ENCODE measurements at regions not wholly inside any gene's neighbourhood (a gene's known extent, or its start where the extent isn't known, plus 50 kb on each side); places are given as distances from the start of the nearest gene placed in this dataset.

- H3K36me3 ChIP-seq (ENCODE audit: control insufficient read depth in 4 of 4, insufficient read depth in 4 of 4, low read length in 3 of 4): no peaks in the 10 kb centered on the region
- peaks cover 0 to 13% (median 0%) of the 10 kb centered on the region in 5 experiments for H3K9me3 ChIP-seq (ENCODE audit: control extremely low read depth in 1 of 5, control insufficient read depth in 4 of 5, insufficient read depth in 2 of 5, low read depth in 1 of 5, low read length in 4 of 5)
- H3K27me3 ChIP-seq (replicated peaks in 2 of 5; ENCODE audit: control insufficient read depth in 4 of 5, insufficient read depth in 5 of 5, low read length in 4 of 5): peaks cover 0 to 3% (median 0%) of the 10 kb centered on the region in 5 experiments
- CTCF ChIA-PET: no interaction called here
- H3K4me1 ChIP-seq (ENCODE audit: control extremely low read depth in 1 of 4, control insufficient read depth in 4 of 4, insufficient read depth in 4 of 4, low read length in 3 of 4): no peaks in the 10 kb centered on the region
- H3K27ac ChIP-seq (ENCODE audit: insufficient read depth in 1 of 2, low read depth in 1 of 2, low read length in 2 of 2, poor library complexity in 1 of 2, severe bottlenecking in 2 of 2): no peak overlapping the region
- POLR2A ChIA-PET: no interaction called here
- no peak for DNase-seq
- no peak overlapping the region for H3K4me3 ChIP-seq (ENCODE audit: control insufficient read depth in 1 of 7, extremely low read depth in 1 of 7, insufficient read depth in 4 of 7, low read depth in 2 of 7, low read length in 6 of 7)
- 100% methylated on average over 1 of the region's 1 CpG for WGBS (ENCODE audit: insufficient coverage)
Measured at GRCh38 chr20:60901831-60902230, 350.2 kb upstream of the CDH4 start.

- H3K36me3 ChIP-seq (ENCODE audit: control insufficient read depth in 4 of 4, insufficient read depth in 4 of 4, low read length in 3 of 4): no peaks in the 10 kb centered on the region
- POLR2A ChIA-PET: no interaction called here
- H3K9me3 ChIP-seq (ENCODE audit: control extremely low read depth in 1 of 5, control insufficient read depth in 4 of 5, insufficient read depth in 2 of 5, low read depth in 1 of 5, low read length in 4 of 5): peaks cover 0 to 13% (median 0%) of the 10 kb centered on the region in 5 experiments
- H3K4me3 ChIP-seq (ENCODE audit: control insufficient read depth in 1 of 7, extremely low read depth in 1 of 7, insufficient read depth in 4 of 7, low read depth in 2 of 7, low read length in 6 of 7): no peak overlapping the region
- H3K4me1 ChIP-seq (ENCODE audit: control extremely low read depth in 1 of 4, control insufficient read depth in 4 of 4, insufficient read depth in 4 of 4, low read length in 3 of 4): no peaks in the 10 kb centered on the region
- no peak overlapping the region for H3K27ac ChIP-seq (ENCODE audit: insufficient read depth in 1 of 2, low read depth in 1 of 2, low read length in 2 of 2, poor library complexity in 1 of 2, severe bottlenecking in 2 of 2)
- CTCF ChIA-PET: no interaction called here
- no peak for DNase-seq
- peaks cover 0 to 3% (median 0%) of the 10 kb centered on the region in 5 experiments for H3K27me3 ChIP-seq (replicated peaks in 2 of 5; ENCODE audit: control insufficient read depth in 4 of 5, insufficient read depth in 5 of 5, low read length in 4 of 5)
- 93% methylated on average over 9 of the region's 13 CpGs for WGBS (ENCODE audit: insufficient coverage)
Measured at GRCh38 chr20:60903325-60903971, 348.6 kb upstream of the CDH4 start.

DNA sequence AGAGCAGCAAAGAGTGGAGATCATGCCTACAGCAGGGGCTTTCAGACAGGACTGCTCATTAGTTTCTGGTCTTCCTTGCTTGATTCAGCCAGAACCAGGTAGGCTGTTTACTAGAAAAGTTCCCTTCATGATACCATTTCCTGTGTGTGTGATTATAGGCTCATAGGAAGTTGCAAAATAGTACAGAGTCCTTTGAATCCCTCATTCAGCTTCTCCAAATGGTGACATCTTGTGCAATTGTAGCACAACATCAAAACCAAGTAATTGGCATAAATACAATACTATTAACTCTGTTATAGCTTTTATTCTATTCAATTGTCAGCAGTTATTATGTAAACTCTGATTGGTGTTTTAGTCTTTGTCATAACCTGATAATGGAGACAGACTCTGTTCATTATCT, 347.3 kb upstream of the CDH4 start:
- Histone ChIP-seq H3K9me3 (ENCODE audit: control extremely low read depth in 1 of 5, control insufficient read depth in 4 of 5, insufficient read depth in 2 of 5, low read depth in 1 of 5, low read length in 4 of 5) (peaks cover 0 to 13% (median 0%) of the 10 kb centered on the region in 5 experiments), H3K4me3 (ENCODE audit: control insufficient read depth in 1 of 7, extremely low read depth in 1 of 7, insufficient read depth in 4 of 7, low read depth in 2 of 7, low read length in 6 of 7) (no peak overlapping the region), H3K36me3 (ENCODE audit: control insufficient read depth in 4 of 4, insufficient read depth in 4 of 4, low read length in 3 of 4) (no peaks in the 10 kb centered on the region), H3K27me3 (replicated peaks in 2 of 5; ENCODE audit: control insufficient read depth in 4 of 5, insufficient read depth in 5 of 5, low read length in 4 of 5) (peaks cover 0 to 3% (median 0%) of the 10 kb centered on the region in 5 experiments), H3K4me1 (ENCODE audit: control extremely low read depth in 1 of 4, control insufficient read depth in 4 of 4, insufficient read depth in 4 of 4, low read length in 3 of 4) (no peaks in the 10 kb centered on the region), H3K27ac (ENCODE audit: insufficient read depth in 1 of 2, low read depth in 1 of 2, low read length in 2 of 2, poor library complexity in 1 of 2, severe bottlenecking in 2 of 2) (no peak overlapping the region)
- POLR2A ChIA-PET: no interaction called here
- DNase-seq: no peak
- CTCF ChIA-PET: no interaction called here

GRCh38 chr20:60905919-60906318, 346.1 kb upstream of the CDH4 start:
- peaks cover 0 to 3% (median 0%) of the 10 kb centered on the region in 5 experiments for H3K27me3 ChIP-seq (replicated peaks in 2 of 5; ENCODE audit: control insufficient read depth in 4 of 5, insufficient read depth in 5 of 5, low read length in 4 of 5)
- H3K4me1 ChIP-seq (ENCODE audit: control extremely low read depth in 1 of 4, control insufficient read depth in 4 of 4, insufficient read depth in 4 of 4, low read length in 3 of 4): no peaks in the 10 kb centered on the region
- CTCF ChIA-PET: no interaction called here
- POLR2A ChIA-PET: no interaction called here
- DNase-seq: no peak
- H3K27ac ChIP-seq (ENCODE audit: insufficient read depth in 1 of 2, low read depth in 1 of 2, low read length in 2 of 2, poor library complexity in 1 of 2, severe bottlenecking in 2 of 2): no peak overlapping the region
- peaks cover 0 to 13% (median 0%) of the 10 kb centered on the region in 5 experiments for H3K9me3 ChIP-seq (ENCODE audit: control extremely low read depth in 1 of 5, control insufficient read depth in 4 of 5, insufficient read depth in 2 of 5, low read depth in 1 of 5, low read length in 4 of 5)
- no CpG with 5 or more reads among the region's 2 CpGs for WGBS (ENCODE audit: insufficient coverage)
- H3K36me3 ChIP-seq (ENCODE audit: control insufficient read depth in 4 of 4, insufficient read depth in 4 of 4, low read length in 3 of 4): no peaks in the 10 kb centered on the region
- no peak overlapping the region for H3K4me3 ChIP-seq (ENCODE audit: control insufficient read depth in 1 of 7, extremely low read depth in 1 of 7, insufficient read depth in 4 of 7, low read depth in 2 of 7, low read length in 6 of 7)

DNA sequence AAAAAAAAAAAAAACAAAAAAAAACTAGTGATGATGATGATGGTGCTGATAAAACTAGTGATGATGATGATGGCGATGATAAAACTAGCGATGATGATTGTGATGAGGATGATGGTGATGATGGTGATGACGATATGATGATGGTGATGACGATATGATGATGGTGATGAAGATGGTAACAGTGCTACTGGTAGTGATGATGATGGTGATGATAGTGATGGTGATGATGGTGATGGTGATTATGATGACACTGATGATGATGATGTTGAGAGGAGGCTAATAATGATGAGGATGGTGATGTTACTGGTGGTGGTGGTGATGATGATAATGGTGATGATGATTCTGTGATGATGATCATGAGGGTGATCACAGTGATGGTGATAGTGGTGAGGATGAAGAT, 345.5 kb upstream of the CDH4 start:
- Histone ChIP-seq H3K4me1 (ENCODE audit: control extremely low read depth in 1 of 4, control insufficient read depth in 4 of 4, insufficient read depth in 4 of 4, low read length in 3 of 4) (no peaks in the 10 kb centered on the region), H3K27ac (ENCODE audit: insufficient read depth in 1 of 2, low read depth in 1 of 2, low read length in 2 of 2, poor library complexity in 1 of 2, severe bottlenecking in 2 of 2) (no peak overlapping the region), H3K27me3 (replicated peaks in 2 of 5; ENCODE audit: control insufficient read depth in 4 of 5, insufficient read depth in 5 of 5, low read length in 4 of 5) (peaks cover 0 to 3% (median 0%) of the 10 kb centered on the region in 5 experiments), H3K4me3 (ENCODE audit: control insufficient read depth in 1 of 7, extremely low read depth in 1 of 7, insufficient read depth in 4 of 7, low read depth in 2 of 7, low read length in 6 of 7) (no peak overlapping the region), H3K9me3 (ENCODE audit: control extremely low read depth in 1 of 5, control insufficient read depth in 4 of 5, insufficient read depth in 2 of 5, low read depth in 1 of 5, low read length in 4 of 5) (peaks cover 0 to 9% (median 0%) of the 10 kb centered on the region in 5 experiments), H3K36me3 (ENCODE audit: control insufficient read depth in 4 of 4, insufficient read depth in 4 of 4, low read length in 3 of 4) (no peaks in the 10 kb centered on the region)
- CTCF ChIA-PET: no interaction called here
- DNase-seq: no peak
- 94% methylated on average over 4 of the region's 4 CpGs for WGBS (ENCODE audit: insufficient coverage)
- POLR2A ChIA-PET: no interaction called here

DNA sequence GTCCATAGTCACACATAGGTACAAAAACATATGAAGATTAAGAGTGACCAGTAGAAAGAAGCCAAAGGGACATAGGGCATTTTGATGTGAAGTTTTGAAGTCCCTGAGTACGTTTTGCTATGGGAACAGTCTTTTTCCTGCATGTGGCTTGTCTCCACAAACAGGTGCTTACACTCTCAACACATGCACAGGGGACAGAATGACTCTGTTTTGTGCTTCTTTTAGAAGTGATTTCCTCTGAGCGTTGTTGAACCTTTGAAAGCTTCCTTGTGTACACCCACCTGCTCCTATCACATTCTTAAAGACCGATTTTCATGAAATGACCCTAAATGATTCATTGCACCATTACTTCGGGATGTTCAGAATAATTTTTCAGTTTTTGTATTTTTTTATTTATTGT, 338.8 kb upstream of the CDH4 start:
- DNase-seq: no peak
- Histone ChIP-seq H3K9me3 (ENCODE audit: control extremely low read depth in 1 of 5, control insufficient read depth in 4 of 5, insufficient read depth in 2 of 5, low read depth in 1 of 5, low read length in 4 of 5) (peaks cover 0 to 2% (median 0%) of the 10 kb centered on the region in 5 experiments), H3K4me3 (ENCODE audit: control insufficient read depth in 1 of 7, extremely low read depth in 1 of 7, insufficient read depth in 4 of 7, low read depth in 2 of 7, low read length in 6 of 7) (no peak overlapping the region), H3K27ac (ENCODE audit: insufficient read depth in 1 of 2, low read depth in 1 of 2, low read length in 2 of 2, poor library complexity in 1 of 2, severe bottlenecking in 2 of 2) (no peak overlapping the region), H3K36me3 (ENCODE audit: control insufficient read depth in 4 of 4, insufficient read depth in 4 of 4, low read length in 3 of 4) (no peaks in the 10 kb centered on the region), H3K4me1 (ENCODE audit: control extremely low read depth in 1 of 4, control insufficient read depth in 4 of 4, insufficient read depth in 4 of 4, low read length in 3 of 4) (no peaks in the 10 kb centered on the region), H3K27me3 (replicated peaks in 2 of 5; ENCODE audit: control insufficient read depth in 4 of 5, insufficient read depth in 5 of 5, low read length in 4 of 5) (peaks cover 0 to 3% (median 0%) of the 10 kb centered on the region in 5 experiments)
- POLR2A ChIA-PET: no interaction called here
- 50% methylated on average over 1 of the region's 4 CpGs for WGBS (ENCODE audit: insufficient coverage)
- CTCF ChIA-PET: no interaction called here

DNA sequence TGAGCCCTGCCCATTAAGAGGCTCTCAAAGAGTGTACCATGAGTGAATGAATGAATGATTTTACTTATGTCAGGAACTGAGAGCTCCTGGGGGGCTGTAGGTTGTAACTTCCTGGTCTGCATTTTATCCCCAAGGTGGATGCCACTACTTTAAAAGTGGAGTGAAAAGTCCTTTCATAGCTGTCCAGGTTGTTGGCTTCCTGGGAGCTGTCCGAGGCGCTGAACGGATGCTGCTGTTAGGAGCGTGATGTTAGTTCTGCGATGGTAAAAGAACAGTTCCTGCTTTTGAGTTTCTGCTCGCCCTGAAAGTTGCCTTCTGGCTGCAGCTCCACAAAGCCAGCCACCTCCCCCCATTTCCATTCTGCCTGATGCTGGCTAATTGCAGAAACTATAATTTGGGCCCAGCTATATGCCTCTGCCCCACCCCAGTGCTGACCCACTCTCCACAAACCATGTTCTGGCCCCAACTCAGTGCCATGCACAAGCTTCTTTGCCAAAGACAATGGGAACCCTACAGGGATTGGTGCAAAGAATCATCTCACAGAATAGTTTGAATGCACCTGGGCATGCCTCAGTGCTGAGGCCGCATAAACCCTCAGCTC, 330.9 kb upstream of the CDH4 start:
- CTCF ChIA-PET: no interaction called here
- POLR2A ChIA-PET: interaction anchor here (0.6 kb wide), 1 partner anchor 78 kb away, joined by 4 read pairs; no protein-coding TSS in a partner anchor
- DNase-seq: peak in 1 of 3 donors; percentile 21
- H3K4me3 ChIP-seq (ENCODE audit: control insufficient read depth in 1 of 7, extremely low read depth in 1 of 7, insufficient read depth in 4 of 7, low read depth in 2 of 7, low read length in 6 of 7): no peak overlapping the region
- no peaks in the 10 kb centered on the region for H3K4me1 ChIP-seq (ENCODE audit: control extremely low read depth in 1 of 4, control insufficient read depth in 4 of 4, insufficient read depth in 4 of 4, low read length in 3 of 4)
- H3K27ac ChIP-seq (ENCODE audit: insufficient read depth in 1 of 2, low read depth in 1 of 2, low read length in 2 of 2, poor library complexity in 1 of 2, severe bottlenecking in 2 of 2): no peak overlapping the region
- no peaks in the 10 kb centered on the region for H3K36me3 ChIP-seq (ENCODE audit: control insufficient read depth in 4 of 4, insufficient read depth in 4 of 4, low read length in 3 of 4)
- H3K27me3 ChIP-seq (replicated peaks in 2 of 5; ENCODE audit: control insufficient read depth in 4 of 5, insufficient read depth in 5 of 5, low read length in 4 of 5): peaks cover 0 to 27% (median 0%) of the 10 kb centered on the region in 5 experiments
- H3K9me3 ChIP-seq (ENCODE audit: control extremely low read depth in 1 of 5, control insufficient read depth in 4 of 5, insufficient read depth in 2 of 5, low read depth in 1 of 5, low read length in 4 of 5): peaks cover 0 to 2% (median 0%) of the 10 kb centered on the region in 5 experiments
- WGBS (ENCODE audit: insufficient coverage): 58% methylated on average over 7 of the region's 7 CpGs

Data from common myeloid progenitor, CD34-positive (primary cell).